ENCODE measurements at regions not wholly inside any gene's neighbourhood (a gene's known extent, or its start where the extent isn't known, plus 50 kb on each side); places are given as distances from the start of the nearest gene placed in this dataset.

- TF ChIP-seq, protein P1, sequence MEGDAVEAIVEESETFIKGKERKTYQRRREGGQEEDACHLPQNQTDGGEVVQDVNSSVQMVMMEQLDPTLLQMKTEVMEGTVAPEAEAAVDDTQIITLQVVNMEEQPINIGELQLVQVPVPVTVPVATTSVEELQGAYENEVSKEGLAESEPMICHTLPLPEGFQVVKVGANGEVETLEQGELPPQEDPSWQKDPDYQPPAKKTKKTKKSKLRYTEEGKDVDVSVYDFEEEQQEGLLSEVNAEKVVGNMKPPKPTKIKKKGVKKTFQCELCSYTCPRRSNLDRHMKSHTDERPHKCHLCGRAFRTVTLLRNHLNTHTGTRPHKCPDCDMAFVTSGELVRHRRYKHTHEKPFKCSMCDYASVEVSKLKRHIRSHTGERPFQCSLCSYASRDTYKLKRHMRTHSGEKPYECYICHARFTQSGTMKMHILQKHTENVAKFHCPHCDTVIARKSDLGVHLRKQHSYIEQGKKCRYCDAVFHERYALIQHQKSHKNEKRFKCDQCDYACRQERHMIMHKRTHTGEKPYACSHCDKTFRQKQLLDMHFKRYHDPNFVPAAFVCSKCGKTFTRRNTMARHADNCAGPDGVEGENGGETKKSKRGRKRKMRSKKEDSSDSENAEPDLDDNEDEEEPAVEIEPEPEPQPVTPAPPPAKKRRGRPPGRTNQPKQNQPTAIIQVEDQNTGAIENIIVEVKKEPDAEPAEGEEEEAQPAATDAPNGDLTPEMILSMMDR (IDR thresholded peaks at IDR 0.05), result no peak
- TF ChIP-seq POLR2A (IDR thresholded peaks at IDR 0.05), result no peak
- TF ChIP-seq POLR2AphosphoS5 (IDR thresholded peaks at IDR 0.05), result no peak
- no peak for TF ChIP-seq EP300 (IDR thresholded peaks at IDR 0.05; ENCODE audit: low read depth)
These were observed 170.1 kb downstream of the CD83 start for GRCh38 chr6:14287707-14288106.
